Nephron (organoid): ENCODE measurements at regions not wholly inside any gene's neighbourhood (a gene's known extent, or its start where the extent isn't known, plus 50 kb on each side); places are given as distances from the start of the nearest gene placed in this dataset.
A peak's percentile ranks its signal among the peaks of the same experiment; 100 is the strongest.

Experiments
- H3K27ac Mint-ChIP-seq, 3 experiments: 2 replicates each; pipeline ENCODE4 v1.8.0; 2020; ENCODE audit warnings: mixed read lengths in 3 of 3, mild to moderate bottlenecking in 2 of 3, moderate library complexity in 1 of 3
- H3K27me3 Mint-ChIP-seq: 2 replicates; pipeline ENCODE4 v1.8.0; 2021; ENCODE audit warnings: low read depth, mild to moderate bottlenecking, moderate library complexity, mixed read lengths
- H3K36me3 Mint-ChIP-seq: 2 replicates; pipeline ENCODE4 v1.8.0; 2020; ENCODE audit warnings: low read depth, mixed read lengths
- H3K4me1 Mint-ChIP-seq: 2 replicates; pipeline ENCODE4 v1.8.0; 2020; ENCODE audit warnings: mixed read lengths
- H3K4me3 Mint-ChIP-seq, 3 experiments: 2 replicates each; pipeline ENCODE4 v1.8.0; 2020; ENCODE audit warnings: mild to moderate bottlenecking in 3 of 3, mixed read lengths in 3 of 3, moderate library complexity in 2 of 3
- H3K9me3 Mint-ChIP-seq: 2 replicates; pipeline ENCODE4 v1.8.0; 2020; ENCODE audit warnings: mixed read lengths
- CTCF ChIP-seq, 3 experiments: fragments of 200-600 bp; sonication (generic); IDR thresholded peaks; one replicate each; pipeline ENCODE4 v1.5.0; 2021; ENCODE audit warnings: antibody characterized with exemption in 3 of 3; ENCODE audit not compliant: unreplicated experiment in 3 of 3

- H3K36me3 Mint-ChIP-seq, result no peaks in the 10 kb centered on the region
- TF ChIP-seq CTCF (IDR thresholded peaks at IDR 0.05; ENCODE audit: unreplicated experiment in 3 of 3), result no peak
- peak overlapping the region in 1 of 3 experiments; percentile 67 for H3K27ac Mint-ChIP-seq
- H3K4me3 Mint-ChIP-seq, result no peak overlapping the region
- peaks cover 14% of the 10 kb centered on the region for H3K9me3 Mint-ChIP-seq
- H3K27me3 Mint-ChIP-seq, result peaks cover 7% of the 10 kb centered on the region
- peaks cover 18% of the 10 kb centered on the region for H3K4me1 Mint-ChIP-seq
These were observed 177.5 kb upstream of the GGTLC1 start for GRCh38 chr20:24166123-24166381.

DNA sequence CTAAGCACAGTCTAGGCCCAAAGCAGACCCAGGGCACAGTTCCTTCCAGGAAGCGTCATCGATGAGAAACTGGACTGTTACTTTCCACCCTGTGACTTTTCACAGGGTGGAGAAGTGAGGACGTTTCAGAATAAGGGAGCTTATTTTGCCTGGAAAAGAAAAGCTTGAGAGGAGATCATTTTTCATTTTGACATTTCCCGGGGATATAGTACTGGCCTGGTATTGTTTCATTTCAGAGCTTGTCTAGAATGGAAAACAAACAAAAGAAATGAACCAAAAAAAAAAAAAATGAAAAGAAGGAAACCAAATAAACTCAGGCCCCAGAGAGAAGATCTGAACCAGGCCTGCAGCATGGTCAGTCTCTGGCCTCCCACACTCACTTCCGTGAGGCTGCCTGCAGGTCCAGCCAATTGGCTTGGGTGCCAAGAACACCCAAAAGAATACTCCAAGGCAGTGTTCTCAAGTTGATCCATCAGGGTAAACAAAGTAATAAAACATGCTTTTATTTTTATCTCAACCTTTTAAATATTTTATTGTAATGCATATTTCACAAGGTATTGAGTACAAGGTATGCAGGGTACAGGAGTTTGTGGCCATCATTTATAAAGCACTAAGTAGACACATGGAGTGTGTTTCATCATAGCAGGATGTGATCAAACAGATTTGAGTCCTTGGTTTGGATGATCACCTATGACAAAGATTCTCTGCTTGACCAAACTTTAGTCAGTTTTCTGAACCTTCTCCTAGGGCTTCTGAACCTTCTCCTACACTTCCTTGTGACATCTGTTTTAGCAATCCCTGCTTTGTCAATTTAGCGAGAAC lies 176.9 kb upstream of the GGTLC1 start:
- Mint-ChIP-seq H3K27me3 (peaks cover 7% of the 10 kb centered on the region), H3K4me1 (peaks cover 18% of the 10 kb centered on the region), H3K36me3 (no peaks in the 10 kb centered on the region), H3K27ac (peak overlapping the region; percentile 15 to 67 (median 39)), H3K4me3 (no peak overlapping the region), H3K9me3 (peaks cover 10% of the 10 kb centered on the region)
- no peak for TF ChIP-seq CTCF (IDR thresholded peaks at IDR 0.05; ENCODE audit: unreplicated experiment in 3 of 3)

GRCh38 chr20:24164360-24164759 lies 175.8 kb upstream of the GGTLC1 start:
- no peaks in the 10 kb centered on the region for H3K36me3 Mint-ChIP-seq
- H3K27me3 Mint-ChIP-seq, result peaks cover 7% of the 10 kb centered on the region
- H3K27ac Mint-ChIP-seq, result peak overlapping the region in 1 of 3 experiments; percentile 67
- peaks cover 10% of the 10 kb centered on the region for H3K9me3 Mint-ChIP-seq
- TF ChIP-seq CTCF (IDR thresholded peaks at IDR 0.05; ENCODE audit: unreplicated experiment in 3 of 3), result peak; percentile 41 to 49 (median 44)
- peaks cover 18% of the 10 kb centered on the region for H3K4me1 Mint-ChIP-seq
- no peak overlapping the region for H3K4me3 Mint-ChIP-seq

DNA sequence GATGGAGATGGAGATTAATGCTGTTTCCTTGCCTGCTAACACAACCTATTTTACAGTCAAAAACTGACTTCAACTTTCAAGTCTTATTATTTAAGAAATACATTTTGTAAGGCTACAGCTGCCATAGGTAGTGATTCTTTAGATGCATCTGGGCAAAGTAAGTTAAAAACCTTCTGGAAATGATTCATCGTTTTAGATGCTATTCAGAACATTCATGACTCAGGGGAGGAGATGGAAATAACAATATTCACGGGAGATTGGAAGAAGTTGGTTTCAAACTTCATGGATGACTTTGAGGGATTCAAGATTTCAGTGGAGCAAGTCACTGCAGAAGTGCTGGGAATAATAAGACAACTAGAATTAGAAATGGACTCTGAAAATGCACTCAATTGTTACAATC lies 174.9 kb upstream of the GGTLC1 start:
- H3K9me3 Mint-ChIP-seq, result peaks cover 10% of the 10 kb centered on the region
- TF ChIP-seq CTCF (IDR thresholded peaks at IDR 0.05; ENCODE audit: unreplicated experiment in 3 of 3), result no peak
- H3K27me3 Mint-ChIP-seq, result peaks cover 7% of the 10 kb centered on the region
- H3K4me3 Mint-ChIP-seq, result no peak overlapping the region
- H3K36me3 Mint-ChIP-seq, result no peaks in the 10 kb centered on the region
- H3K4me1 Mint-ChIP-seq, result peaks cover 18% of the 10 kb centered on the region
- H3K27ac Mint-ChIP-seq, result no peak overlapping the region

GRCh38 chr20:24160563-24161281 lies 172.1 kb upstream of the GGTLC1 start:
- Mint-ChIP-seq H3K27ac (no peak overlapping the region), H3K36me3 (no peaks in the 10 kb centered on the region), H3K9me3 (peaks cover 7% of the 10 kb centered on the region), H3K4me1 (peaks cover 16% of the 10 kb centered on the region), H3K27me3 (peaks cover 4% of the 10 kb centered on the region), H3K4me3 (no peak overlapping the region)
- TF ChIP-seq CTCF (IDR thresholded peaks at IDR 0.05; ENCODE audit: unreplicated experiment in 3 of 3), result peak; percentile 75
